Activated T-cell treated with anti-CD3 and anti-CD28 coated beads for 24 hours (primary cell): ENCODE measurements at regions not wholly inside any gene's neighbourhood (a gene's known extent, or its start where the extent isn't known, plus 50 kb on each side); places are given as distances from the start of the nearest gene placed in this dataset.
"Not testable (repeated sequence)": the region's sequence is repeated elsewhere in the genome, so short reads cannot be mapped to it uniquely, and the experiment has no call there.

ENCODE experiments used
- DNase-seq: peaks from one replicate; pipeline ENCODE4 v3.0.0-alpha.2; 2020; ENCODE audit warnings: low read depth

DNA sequence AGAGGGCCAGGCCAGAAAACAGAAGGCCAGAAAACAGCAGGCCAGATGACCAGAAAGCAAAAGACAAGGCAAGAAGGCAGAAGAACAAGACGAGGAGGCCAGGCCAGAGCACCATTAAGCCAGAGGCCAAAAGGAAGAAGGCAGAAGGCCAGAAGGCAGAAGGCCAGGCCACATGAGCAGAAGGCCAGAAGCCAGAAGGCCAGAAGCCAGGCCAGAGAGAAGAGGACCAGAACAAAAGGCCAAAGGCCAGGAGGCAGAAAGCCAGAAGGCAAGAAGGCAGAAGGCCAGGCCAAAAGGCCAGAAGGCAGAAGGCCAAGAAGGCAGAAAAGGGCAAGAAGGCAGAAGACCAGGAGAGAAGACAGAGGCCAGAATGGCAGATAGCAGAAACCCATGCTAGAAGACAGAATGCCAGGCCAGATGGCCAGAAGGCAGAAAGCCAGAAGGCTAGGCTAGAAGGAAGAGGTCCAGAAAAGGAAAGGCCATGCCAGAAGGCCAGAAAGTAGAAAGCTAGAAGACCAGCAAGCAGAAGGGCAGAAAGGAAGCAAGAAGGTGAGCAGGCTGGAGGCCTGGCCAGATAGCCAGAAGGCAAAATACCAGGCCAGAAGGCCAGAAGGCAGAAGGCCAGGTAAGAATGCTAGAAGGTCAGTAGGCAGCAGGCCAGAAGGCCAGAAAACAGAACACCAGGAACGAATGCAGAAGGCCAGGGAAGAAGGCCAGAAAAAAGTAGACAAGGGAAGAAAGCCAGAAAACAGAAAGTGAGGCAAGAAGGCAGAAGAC is 187.6 kb downstream of the TUBA3C start:
- no peak for DNase-seq

DNA sequence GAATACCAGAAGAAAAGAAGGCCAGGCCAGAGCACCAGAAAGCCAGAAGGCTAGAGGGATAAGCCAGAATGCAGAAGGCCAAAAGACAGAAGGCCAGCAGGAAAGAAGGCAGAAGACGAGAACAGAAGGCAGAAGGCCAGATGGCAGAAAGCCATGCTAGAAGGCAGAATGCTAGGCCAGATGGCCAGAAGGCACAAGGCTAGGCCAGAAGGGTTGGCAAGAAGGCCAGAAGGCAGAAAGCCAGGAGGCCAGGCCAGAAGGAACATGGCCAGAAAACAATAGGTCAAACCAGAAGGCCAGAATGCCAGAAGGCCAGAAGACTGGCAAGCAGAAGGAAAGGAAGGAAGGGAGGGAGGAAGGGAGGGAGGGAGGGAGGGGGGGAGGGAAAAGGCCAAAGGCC is 188.8 kb downstream of the TUBA3C start:
- DNase-seq: no peak

DNA sequence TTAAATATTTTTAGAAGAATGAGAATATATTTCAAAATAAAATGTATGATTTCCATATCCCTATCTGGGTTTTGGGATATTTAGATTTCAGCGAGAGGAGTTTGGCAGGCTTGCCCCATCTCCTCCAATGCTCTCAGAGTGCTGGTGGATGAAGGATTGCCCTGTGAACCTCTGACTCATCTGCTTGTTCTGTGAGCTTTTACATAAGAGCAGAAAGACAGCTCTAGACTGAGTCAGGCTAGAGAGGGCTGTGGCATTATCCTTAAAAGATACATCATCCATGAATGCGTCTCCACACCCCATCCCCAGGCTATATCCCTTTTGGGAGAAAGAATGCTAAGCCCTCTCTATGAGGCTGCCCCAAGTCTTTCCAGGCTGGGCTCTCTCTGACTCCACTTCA is 190.6 kb downstream of the TUBA3C start:
- no peak for DNase-seq

DNA sequence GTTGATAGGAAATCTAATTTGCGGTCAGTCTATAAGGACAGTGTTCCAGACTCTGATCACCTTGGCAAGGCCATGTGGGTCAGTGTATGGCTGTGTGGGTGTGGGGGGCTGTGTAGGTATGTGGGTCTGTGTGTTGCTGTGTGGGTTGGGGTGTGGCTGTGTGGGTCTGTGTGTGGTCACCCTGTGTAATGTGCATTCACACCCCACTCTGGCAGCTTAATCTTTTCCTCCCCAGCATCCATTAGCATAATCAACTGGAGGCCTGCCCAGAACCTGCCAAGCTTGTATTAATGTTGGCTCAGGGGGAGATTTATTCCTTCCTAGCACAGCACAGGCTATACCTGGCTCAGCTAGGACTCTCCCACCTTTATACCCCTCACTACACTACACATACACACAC is 203.2 kb downstream of the TUBA3C start:
- no peak for DNase-seq

DNA sequence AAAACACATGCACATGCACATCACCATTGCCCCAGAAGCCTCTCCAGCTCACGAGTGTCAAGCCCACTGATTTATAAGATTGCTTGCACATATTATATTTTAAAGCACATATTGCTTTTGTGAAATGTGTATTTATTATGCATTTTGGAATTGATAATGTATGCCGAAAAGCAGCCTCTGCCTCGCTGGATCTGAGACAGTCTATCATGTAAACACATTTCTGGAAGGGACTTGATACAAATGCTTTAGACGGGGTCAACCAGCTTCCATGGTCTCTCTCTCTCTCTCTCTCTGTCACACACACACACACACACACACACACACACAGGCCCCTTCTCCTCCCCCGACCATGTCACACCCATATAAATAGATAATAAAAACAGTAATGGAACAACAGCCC is 203.8 kb downstream of the TUBA3C start:
- no peak for DNase-seq

DNA sequence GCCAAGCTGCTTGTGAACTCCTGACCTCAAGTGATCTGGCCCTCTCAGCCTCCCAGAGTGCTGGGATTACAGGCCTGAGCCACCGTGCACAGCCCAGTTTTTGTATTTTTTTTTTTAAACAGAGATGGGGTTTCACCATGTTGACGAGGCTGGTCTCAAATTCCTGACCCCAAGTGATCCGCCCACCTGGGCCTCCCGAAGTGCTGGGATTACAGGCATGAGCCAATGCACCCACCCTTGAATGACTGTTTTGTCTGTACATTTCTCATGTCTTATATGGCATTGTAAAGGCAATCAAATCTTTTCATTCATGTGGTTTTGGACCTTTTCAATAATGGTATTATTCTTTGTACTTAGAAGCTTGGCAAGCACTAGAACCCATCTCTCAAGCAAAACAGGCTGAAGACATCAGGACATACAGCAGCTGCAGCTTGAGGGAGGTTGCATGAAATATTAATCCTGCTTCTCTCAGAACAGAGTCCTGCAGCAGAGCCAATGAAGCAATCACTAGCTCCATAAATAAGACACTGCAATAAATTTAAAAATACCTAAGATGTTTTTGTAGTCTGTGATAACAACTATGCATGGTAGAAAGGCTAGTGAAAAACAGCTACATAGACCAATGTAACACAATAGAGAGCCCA is 209.9 kb downstream of the TUBA3C start:
- no peak for DNase-seq

DNA sequence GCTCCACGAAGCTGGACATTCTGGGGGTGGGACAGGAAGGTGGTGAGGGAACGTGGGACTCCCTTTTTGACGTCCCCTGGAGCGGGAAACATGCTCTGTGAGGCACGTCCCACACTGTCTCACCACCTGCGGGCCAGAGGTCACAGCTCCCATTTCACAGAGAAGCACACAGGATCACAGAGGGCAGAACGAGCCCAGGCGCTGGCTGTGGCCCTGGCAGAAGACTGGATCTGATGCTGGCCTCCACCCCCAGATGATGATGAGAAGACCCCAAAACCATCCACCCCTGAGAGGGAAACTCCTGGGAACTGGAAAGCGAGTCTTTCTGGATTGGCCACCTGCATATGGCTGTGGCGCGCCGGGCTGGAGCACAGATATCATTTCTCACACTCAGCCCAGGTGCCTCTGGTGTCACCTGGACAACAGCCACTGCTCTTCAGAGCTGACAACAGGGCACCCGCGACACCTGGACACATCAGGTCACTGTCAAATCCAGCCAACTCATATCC is 216.2 kb downstream of the TUBA3C start:
- no peak for DNase-seq

DNA sequence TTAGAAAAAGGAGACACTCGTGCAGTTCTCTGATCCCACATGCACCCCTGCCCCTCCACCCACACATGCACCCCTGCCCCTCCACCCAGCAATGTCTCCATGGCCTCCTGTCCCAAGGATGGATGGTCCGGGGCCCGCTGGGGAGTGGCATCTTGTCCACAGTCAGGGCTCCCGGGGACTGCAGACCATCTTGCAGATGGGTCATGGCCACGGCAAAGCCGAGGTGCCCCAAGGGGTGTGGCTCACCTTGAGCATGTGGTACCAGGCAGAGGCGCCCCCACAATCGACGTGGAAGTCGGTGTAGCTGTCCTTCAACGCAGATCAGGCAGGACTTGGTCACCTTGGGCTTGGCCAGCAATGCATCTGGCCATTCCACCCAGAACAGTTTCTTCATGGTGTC is 216.7 kb downstream of the TUBA3C start:
- DNase-seq: no peak

DNA sequence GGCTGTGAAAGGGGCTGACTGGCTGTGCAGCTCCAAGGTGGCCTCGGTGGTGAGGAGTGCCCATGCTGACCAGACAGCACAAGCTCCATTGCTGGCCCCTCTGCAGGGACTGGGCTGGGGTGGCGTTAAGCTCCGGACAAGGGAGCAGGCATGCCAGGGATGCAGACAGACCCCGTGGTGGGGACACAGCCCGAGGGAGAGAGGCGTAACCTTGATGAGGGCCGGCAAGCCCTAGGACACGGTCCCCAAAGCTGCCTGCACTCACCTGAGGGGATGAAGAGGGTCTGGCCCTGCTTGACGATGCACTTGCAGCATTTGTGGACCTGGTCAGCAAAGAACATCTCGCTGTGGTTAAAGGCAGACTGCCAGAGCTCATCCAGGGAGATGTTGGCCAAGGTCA is 217.9 kb downstream of the TUBA3C start:
- DNase-seq: not testable (repeated sequence)

DNA sequence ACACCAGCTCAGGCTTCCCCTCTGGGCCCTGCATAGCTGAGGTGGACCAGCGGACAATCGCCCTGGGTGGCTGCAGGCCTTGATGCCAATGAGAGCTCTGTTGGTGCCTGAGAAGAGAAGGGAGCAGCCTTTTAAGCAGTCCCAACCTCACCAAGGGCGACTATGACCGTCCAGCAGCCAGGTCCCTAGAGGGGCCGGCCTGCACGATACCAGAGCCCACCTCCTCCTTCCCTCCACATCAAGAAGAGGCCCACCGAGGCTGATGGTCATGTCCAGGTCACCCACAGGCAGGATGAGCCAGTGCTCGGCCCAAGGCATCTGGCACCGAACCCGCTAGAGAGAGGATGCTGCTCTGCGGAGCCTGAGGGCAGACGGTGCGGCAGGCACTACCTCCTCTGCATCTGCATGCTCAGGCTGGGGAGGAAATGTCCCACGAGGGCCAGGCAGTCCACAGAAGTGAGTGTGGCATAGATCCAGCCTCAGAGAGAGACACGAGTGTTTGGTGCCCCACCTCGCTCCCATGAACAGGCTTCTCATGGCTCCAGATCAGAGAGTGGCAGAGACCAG is 219.4 kb downstream of the TUBA3C start:
- no peak for DNase-seq

DNA sequence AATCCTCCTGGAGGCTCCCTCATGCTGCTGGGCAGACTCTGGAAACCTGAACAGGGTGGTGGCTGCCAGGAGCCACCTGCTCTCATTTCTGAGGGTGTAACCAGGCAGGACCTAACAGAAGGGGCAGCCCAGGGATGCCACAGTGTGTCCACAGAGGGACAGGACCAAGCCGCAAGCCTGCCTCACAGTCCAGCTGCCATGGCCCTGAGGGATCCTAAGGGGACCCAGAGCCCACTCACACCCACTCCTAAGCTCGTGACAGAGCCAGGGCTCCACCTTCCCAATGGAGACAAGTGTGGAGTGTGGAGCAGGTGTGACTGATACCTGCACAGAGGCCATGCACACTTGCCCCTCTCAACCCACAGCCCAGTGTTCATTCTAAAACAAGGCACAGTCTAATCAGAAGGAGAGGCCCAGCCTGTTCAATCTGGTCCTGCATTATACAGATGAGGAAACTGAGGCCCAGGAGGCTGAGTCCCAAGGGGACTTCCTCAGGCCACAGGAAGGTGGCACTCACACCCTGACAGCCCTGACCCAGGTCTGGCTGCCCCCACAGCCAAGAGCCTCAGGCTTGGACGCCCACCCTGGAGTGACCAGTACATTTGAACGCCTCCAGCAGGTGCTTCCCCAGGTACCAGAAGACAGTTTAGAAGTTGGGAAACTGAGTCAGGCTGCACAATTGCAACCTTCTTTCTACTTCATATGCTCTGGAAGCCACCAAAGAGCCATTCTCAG is 220.1 kb downstream of the TUBA3C start:
- no peak for DNase-seq

DNA sequence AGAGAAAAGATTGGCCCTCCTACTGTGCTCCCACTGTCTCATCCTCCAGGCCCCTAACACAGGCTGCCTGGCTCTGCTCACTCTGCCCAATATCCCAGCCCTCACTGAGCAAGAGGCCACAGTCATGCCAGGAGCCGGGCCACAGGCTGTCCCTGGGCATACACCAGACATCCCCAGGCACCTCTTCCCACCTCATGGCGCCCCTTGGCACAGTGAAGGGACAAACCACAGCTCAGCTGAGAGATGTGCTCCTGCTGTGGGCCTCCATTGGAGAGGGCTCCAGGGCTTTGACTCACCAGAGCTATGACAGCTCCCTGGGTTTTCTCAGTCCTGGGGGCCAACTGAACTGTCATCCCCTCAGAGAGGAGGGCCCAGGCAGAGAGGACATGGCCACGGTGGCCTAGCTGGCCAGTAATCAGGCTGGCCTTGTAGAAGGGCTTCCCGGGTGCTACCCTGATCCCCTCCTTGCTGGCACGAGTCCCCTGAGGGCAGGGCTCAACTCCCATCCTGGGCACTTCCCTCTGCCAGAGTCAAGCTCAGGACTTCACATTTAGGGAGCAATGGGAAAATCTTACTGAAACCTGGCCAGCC is 220.9 kb downstream of the TUBA3C start:
- DNase-seq: no peak

DNA sequence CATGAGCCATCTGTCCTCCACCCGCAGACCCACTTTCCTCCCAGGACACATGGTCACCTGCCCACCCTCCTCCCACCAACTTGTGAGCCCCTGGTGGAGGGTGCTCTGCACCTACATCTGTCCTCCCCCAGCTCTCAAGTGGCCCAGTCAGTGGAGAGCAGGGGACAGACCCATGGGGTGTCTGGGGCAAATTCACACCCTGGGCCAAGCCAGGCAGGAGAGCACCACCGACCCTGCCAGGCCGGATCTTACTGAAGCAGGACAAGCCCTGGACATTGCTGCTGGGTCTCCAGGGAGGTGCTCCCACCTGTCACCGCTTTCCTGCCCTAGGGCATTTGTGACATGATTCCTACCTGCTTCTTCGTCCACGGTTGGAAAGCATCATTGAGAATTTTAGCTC is 221.6 kb downstream of the TUBA3C start:
- no peak for DNase-seq

DNA sequence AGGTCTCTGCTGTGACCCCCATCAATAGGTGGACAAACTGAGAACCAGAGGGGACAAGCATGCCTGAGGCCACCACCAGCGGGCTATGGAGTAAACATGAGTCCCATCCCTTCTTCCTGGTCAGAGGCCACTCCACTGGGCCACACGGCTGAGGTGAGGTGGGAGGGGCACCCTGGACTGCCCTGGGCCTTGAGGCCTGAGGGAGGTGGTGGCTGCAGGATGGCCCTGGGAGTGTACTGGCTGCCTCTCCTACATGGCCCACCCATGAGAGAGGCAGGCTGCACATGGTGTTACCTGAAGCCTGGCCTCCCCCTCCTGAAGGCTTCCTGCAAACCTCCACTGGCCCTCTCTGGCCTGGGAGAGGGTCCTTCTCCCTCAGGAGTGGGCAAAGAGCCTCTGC is 222.4 kb downstream of the TUBA3C start:
- DNase-seq: no peak

DNA sequence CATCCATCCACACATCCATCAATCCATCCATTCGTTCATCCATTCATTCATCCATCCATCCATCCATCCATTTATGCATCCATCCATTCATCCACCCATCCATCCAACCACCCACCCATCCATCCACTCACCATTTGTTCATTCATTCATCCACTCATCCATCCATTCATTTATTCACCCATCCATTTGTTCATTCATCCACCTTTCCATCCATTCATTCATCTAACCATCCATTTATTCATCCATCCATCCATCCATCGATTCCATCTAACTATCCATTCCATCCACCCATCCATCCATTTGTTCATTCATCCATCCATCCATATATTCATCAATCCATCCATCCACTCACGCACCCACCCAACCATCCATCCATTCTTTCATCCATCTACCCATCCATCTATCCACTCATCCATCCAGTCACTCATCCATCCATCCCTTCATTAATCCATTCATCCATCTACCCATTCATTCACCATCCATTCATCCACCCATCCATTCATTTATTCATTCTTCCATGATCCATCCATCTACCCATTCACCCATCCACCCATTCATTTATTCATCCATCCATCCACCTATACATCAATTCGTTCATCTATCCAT is 225.0 kb downstream of the TUBA3C start:
- DNase-seq: no peak

DNA sequence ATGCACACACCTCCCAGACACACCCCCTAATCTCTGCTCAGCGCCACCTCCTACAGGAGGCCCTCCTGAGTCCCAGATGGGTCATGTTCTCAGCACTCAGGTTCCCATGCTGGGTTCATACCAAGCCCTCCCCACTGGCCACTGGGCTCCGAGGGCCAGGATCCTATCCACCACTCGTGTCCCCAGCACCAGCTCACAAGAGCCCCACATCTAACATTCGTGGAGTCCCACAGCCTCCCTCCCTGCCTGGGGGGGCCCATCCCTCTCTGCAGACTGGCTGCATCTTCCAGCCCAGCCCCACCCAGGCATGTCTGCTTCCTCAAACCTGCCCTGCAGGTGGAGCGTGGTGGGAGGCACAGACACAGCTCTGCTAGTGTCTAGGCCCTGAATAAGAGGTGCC is 227.4 kb downstream of the TUBA3C start:
- no peak for DNase-seq

DNA sequence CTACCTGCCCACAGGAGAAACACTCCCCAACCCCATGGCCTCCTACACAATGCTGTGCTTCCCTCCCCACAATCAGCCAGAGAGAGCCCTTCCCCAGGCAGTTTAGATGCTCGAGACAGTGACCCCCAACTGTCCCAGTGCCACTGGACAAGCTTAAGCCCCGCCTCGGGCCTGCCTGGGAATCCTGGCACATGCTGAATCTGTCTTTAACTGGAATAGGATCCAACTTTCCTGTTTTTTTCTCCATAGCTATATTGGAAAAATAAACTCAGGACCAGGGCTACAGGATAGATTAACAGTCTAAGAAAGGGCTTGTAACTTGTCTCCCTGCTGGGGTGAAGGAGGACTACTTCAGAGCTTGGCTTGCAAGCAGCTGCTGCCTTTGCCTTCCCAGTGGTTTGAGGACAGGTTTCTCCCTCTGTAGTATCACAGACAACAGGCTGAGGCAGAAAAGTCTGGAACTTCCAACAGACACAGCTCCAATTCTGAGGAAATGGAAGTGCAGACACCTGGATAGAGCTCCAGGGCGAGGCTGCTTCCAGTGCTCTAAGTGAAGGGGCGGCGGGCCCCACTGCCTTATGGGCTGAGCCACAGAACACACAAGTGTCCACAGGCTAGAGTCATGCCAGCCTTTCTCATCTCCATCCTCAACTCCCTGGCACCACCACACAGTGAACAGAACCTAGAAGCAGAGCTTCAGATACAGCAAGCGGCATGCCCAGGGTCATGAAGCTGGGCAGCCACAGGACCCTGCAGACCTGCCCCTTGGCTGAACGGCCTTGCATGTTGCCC is 228.3 kb downstream of the TUBA3C start:
- DNase-seq: no peak

DNA sequence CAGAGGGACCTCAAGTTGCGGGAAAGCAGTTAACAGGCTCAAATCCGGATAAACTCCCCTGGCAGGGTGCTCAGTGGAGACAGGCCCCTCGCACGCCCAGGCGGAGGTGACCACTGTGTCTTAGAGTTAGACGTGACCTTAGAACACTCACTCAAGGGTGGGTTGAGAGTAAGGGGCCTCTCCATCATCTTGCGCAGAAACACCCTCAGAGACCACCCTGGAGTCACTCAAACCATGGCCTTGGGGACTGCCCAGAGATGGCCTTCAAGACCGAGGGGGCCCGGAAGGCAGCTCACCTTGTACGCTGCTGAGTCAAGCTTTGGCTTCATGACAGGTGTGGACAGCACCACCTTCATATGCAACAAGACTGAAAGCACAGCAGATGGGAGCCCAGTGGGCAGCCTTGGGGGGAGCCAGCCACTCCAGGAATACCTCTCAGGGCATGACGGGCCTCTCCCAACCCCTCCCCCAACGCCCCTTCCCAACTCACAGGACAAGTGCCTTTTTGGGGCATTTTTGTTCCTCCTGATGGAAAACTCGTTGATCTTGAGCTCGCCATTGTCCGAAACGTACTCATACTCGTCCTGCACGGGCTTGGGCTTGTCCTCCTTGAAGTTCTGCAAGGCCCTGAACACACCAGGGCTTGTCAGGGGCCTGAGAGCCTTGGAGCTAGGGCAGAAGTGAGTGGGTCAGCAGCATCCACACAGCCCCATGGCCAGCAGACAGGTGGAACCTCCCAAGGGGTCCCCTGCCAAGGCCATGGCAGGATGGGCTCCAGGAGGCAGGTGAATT is 229.2 kb downstream of the TUBA3C start:
- no peak for DNase-seq

DNA sequence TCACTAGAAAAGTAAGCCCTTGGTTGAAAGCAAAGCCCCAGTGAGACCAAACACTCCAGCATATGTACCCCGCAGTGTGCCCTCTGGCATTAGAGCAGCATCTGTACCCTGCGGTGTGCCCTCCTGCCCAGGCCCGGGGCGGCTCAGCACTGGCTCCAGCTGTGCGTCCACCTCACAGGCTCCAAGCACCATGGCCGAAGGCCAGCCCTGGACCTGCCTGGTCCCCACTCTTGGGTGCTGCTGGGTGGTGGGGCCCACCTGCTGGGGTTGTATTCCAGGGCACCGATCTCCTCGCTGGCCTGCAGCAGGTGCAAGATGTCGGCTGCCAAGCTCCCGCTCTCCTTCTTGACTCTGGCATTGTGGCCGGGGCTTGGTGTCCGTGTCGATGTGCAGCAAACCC is 230.2 kb downstream of the TUBA3C start:
- DNase-seq: no peak

DNA sequence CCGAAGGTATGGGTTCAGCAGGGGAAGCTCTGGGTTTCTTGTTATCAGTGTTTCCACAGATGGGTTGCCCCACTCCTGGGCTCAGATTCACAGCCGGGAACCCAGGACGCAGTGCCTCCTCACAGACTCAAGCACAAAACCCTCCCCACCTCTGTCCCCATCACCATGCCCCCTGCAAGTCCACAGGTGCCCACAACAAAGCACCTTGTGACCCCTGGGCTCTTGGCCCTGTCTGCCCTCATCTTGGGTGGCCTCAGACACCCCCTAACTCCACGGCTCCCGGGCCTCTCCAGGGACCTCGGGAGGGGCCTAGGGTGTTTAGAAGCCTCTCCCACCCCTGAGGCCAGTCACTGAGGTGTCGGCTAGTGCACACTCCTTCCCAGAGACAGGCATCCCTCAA is 231.7 kb downstream of the TUBA3C start:
- DNase-seq: no peak

DNA sequence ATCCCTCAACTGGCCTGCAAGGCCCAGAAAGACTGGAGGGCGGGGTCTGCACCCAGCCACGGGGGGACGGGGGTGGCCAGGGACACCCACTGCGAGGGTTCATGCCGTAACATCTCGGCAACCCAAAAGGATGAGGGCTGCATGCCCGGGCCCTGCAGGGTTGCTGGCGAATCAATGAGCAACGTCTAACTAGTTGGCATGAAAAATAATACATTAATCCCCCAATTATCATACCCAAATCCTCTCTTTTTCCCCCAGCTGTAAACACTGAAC is 232.2 kb downstream of the TUBA3C start:
- no peak for DNase-seq
